Tibial nerve (tissue), 4 donors: ENCODE measurements at regions not wholly inside any gene's neighbourhood (a gene's known extent, or its start where the extent isn't known, plus 50 kb on each side); places are given as distances from the start of the nearest gene placed in this dataset.
"Not testable (repeated sequence)": the region's sequence is repeated elsewhere in the genome, so short reads cannot be mapped to it uniquely, and the experiment has no call there.

Source experiments
- DNase-seq, 2 donors: peaks; one replicate each; pipeline ENCODE4 v3.0.0-alpha.2; 2019; ENCODE audit warnings: low spot score in 2 of 2
- H3K27ac ChIP-seq, 4 donors: fragments of 200-600 bp; sonication (generic) in 3 of 4; one replicate each; pipeline ENCODE4 v1.5.1; 2017 to 2019; ENCODE audit warnings: mild to moderate bottlenecking in 1 of 4
- H3K27me3 ChIP-seq, 2 donors: fragments of 200-600 bp; sonication (generic) in 1 of 2; one replicate each; pipeline versions ENCODE4 v1.5.1 to v1.6.0; 2017 to 2019
- H3K36me3 ChIP-seq, 3 donors: fragments of 200-600 bp; sonication (generic); one replicate each; pipeline ENCODE4 v1.5.1; 2018 to 2019
- H3K4me1 ChIP-seq, 4 donors: fragments of 200-600 bp; sonication (generic) in 3 of 4; one replicate each; pipeline ENCODE4 v1.5.1; 2017 to 2019
- H3K4me3 ChIP-seq, 4 donors: fragments of 200-600 bp; sonication (generic) in 3 of 4; one replicate each; pipeline ENCODE4 v1.5.1; 2017 to 2019; ENCODE audit warnings: mild to moderate bottlenecking in 1 of 4, moderate library complexity in 1 of 4
- H3K9me3 ChIP-seq, 4 donors: fragments of 200-600 bp; sonication (generic) in 3 of 4; one replicate each; pipeline ENCODE4 v1.5.1; 2017 to 2019
- EP300 ChIP-seq, 2 donors: sonication (generic); formaldehyde crosslinking; IDR thresholded peaks; one replicate each; pipeline ENCODE4 v1.6.1; 2017; ENCODE audit warnings: antibody characterized with exemption in 2 of 2, mild to moderate bottlenecking in 1 of 2
- POLR2A ChIP-seq, 2 donors: fragments of 450-650 bp; IDR thresholded peaks; one replicate each; pipeline ENCODE4 v1.6.1; 2017; ENCODE audit warnings: antibody characterized with exemption in 2 of 2, mild to moderate bottlenecking in 2 of 2, moderate library complexity in 2 of 2
- WGBS, 2 donors: methylation state at CpG; one replicate each; pipeline ENCODE4 v1.1.5; 2018; 5-methylcytosine and 5-hydroxymethylcytosine counted together
- TF ChIP-seq, protein P1 (sequence below), 5 experiments: fragments of 200-600 bp in 3 of 5; fragments of 450-650 bp in 2 of 5; sonication (generic) in 3 of 5; IDR thresholded peaks; one replicate each; pipeline ENCODE4 v1.5.1; 2016 to 2019; ENCODE audit warnings: antibody characterized with exemption in 5 of 5, mild to moderate bottlenecking in 3 of 5, moderate library complexity in 2 of 5

DNA sequence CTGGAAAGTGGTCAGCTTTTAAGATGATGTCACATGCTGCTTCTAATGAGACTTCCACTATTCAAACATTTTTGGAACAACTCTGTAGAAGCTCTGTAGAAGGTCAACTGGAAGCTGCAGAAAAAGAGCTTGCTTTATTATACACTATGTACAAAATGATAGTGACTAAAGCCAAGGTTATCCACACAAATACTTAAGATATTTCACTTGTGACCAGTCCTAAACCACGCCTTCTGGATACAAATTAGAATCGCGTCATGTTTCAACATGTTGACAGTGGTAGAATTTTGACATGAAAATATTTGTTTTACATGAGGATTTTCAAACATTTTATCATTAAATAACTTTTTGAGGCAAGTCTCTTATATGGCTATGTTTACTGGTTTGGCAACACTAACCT, 499.6 kb upstream of the PHF14 start:
- WGBS, 2 donors: 68 to 79% methylated on average over 3 of the region's 3 CpGs
- H3K9me3 ChIP-seq: no peaks in the 10 kb centered on the region
- H3K36me3 ChIP-seq: no peaks in the 10 kb centered on the region
- H3K4me1 ChIP-seq: no peaks in the 10 kb centered on the region
- H3K27me3 ChIP-seq: no peaks in the 10 kb centered on the region
- TF ChIP-seq, protein P1, sequence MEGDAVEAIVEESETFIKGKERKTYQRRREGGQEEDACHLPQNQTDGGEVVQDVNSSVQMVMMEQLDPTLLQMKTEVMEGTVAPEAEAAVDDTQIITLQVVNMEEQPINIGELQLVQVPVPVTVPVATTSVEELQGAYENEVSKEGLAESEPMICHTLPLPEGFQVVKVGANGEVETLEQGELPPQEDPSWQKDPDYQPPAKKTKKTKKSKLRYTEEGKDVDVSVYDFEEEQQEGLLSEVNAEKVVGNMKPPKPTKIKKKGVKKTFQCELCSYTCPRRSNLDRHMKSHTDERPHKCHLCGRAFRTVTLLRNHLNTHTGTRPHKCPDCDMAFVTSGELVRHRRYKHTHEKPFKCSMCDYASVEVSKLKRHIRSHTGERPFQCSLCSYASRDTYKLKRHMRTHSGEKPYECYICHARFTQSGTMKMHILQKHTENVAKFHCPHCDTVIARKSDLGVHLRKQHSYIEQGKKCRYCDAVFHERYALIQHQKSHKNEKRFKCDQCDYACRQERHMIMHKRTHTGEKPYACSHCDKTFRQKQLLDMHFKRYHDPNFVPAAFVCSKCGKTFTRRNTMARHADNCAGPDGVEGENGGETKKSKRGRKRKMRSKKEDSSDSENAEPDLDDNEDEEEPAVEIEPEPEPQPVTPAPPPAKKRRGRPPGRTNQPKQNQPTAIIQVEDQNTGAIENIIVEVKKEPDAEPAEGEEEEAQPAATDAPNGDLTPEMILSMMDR (IDR thresholded peaks at IDR 0.05): no peak
- no peak for TF ChIP-seq EP300 (IDR thresholded peaks at IDR 0.05)
- no peak for TF ChIP-seq POLR2A (IDR thresholded peaks at IDR 0.05)
- no peak overlapping the region for H3K27ac ChIP-seq
- H3K4me3 ChIP-seq: no peak overlapping the region
- DNase-seq: no peak

DNA sequence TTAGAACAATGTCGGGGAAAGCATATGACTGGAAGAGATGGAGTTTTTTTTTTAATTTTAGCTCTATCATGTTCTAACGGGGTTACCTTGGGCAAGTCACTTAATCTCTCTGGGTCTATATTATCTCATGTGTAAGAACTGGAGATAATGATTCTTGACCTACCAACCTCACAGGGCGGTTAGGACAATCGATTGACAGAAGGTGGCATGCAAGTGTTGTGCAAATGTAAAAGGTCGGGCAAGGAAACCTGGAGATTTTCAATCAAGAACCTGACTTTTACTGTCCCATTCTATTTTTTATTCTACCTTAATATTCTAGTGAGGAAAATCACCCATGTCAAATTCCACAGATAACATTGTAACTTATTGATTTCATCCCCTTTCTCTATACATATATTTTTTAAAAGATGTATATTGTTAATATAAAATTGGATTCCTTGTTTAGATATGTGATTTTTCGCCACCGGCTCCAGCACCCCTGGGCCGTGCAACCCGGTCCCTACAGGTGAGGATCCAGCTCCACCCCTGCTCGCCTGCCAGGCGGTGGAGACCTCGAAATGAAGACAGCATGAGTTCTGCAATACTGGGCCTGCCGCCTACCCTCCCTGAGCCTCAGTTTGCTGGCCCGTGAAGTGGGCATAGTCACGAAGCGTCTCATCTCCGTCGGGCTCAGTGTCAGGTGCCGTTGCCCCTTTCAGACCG, 497.6 kb upstream of the PHF14 start:
- no peaks in the 10 kb centered on the region for H3K27me3 ChIP-seq
- no peaks in the 10 kb centered on the region for H3K36me3 ChIP-seq
- no peak overlapping the region for H3K27ac ChIP-seq
- 90 to 94% methylated on average over 20 of the region's 20 CpGs for WGBS, 2 donors
- DNase-seq: no peak
- no peak overlapping the region for H3K4me3 ChIP-seq
- H3K9me3 ChIP-seq: no peaks in the 10 kb centered on the region
- no peaks in the 10 kb centered on the region for H3K4me1 ChIP-seq
- TF ChIP-seq, protein P1 (IDR thresholded peaks at IDR 0.05): no peak
- TF ChIP-seq POLR2A (IDR thresholded peaks at IDR 0.05) (no peak), EP300 (IDR thresholded peaks at IDR 0.05) (no peak)

DNA sequence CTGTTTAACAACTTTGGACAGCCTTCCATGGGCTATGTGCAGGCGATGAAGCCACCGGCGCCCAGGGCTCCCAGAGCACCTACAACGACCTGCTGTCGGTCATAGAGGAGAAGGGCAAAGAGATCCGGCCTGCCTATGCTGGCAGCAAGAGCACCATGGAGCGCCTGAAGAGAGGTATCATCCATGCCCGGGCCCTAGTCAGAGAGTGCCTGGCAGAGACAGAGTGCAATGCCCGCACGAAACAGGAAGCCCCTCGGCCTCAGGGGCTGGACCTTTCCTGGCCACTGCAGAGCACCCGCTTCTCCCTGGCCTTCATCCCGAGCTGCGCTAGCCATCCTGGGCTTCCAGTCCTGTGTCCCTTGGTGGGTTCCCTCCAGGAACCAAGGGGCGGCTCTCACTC, 497.0 kb upstream of the PHF14 start:
- Histone ChIP-seq H3K27me3 (no peaks in the 10 kb centered on the region), H3K4me1 (no peaks in the 10 kb centered on the region), H3K27ac (no peak overlapping the region), H3K9me3 (no peaks in the 10 kb centered on the region), H3K4me3 (no peak overlapping the region), H3K36me3 (no peaks in the 10 kb centered on the region)
- TF ChIP-seq POLR2A (IDR thresholded peaks at IDR 0.05) (no peak), EP300 (IDR thresholded peaks at IDR 0.05) (no peak)
- TF ChIP-seq, protein P1 (IDR thresholded peaks at IDR 0.05): no peak
- 95% methylated on average over 10 to 15 of the region's 15 CpGs for WGBS, 2 donors
- no peak for DNase-seq

DNA sequence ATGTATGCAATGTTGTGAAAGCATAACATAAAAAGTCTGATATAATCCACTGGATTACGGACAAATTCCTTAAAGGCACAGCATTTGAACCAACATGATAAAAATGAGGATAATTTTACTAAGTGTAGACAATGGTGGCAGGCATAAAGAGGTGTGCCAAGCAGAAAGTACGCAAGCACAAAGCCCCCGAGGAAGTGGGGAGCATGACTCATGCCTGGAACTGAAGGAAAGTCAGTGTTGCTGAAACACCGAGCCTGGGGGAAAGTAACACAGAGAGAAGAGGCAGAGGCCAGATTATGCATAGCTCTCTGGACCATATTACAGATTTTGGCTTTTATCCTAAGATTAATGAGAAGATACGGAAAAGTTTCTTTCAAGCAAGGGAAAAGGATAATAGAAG, 490.0 kb upstream of the PHF14 start:
- WGBS, 2 donors: 51 to 65% methylated on average over 5 of the region's 5 CpGs
- Histone ChIP-seq H3K27me3 (no peaks in the 10 kb centered on the region), H3K27ac (no peak overlapping the region), H3K9me3 (no peaks in the 10 kb centered on the region), H3K36me3 (no peaks in the 10 kb centered on the region), H3K4me1 (no peaks in the 10 kb centered on the region), H3K4me3 (no peak overlapping the region)
- DNase-seq: no peak
- TF ChIP-seq POLR2A (IDR thresholded peaks at IDR 0.05): no peak
- no peak for TF ChIP-seq EP300 (IDR thresholded peaks at IDR 0.05)
- TF ChIP-seq, protein P1 (IDR thresholded peaks at IDR 0.05): no peak

DNA sequence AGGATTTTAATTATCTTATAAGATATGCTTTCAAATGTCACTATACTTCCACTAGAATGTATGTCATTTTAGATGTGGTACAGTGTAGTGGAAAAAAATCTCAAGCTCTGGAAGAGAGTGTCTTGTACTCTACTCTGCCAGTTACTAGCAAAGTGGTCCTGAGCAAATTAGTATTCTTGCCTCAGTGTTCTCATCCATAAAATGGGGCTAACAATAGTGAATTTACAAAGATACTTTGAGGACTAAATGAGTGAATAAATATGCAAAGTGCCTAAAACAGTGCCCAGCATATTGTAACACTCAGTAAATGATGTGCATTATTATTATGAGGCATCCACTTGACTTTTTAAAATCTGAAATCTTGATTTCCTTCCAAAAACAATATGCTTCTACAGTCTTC, 488.9 kb upstream of the PHF14 start:
- no peaks in the 10 kb centered on the region for H3K4me1 ChIP-seq

DNA sequence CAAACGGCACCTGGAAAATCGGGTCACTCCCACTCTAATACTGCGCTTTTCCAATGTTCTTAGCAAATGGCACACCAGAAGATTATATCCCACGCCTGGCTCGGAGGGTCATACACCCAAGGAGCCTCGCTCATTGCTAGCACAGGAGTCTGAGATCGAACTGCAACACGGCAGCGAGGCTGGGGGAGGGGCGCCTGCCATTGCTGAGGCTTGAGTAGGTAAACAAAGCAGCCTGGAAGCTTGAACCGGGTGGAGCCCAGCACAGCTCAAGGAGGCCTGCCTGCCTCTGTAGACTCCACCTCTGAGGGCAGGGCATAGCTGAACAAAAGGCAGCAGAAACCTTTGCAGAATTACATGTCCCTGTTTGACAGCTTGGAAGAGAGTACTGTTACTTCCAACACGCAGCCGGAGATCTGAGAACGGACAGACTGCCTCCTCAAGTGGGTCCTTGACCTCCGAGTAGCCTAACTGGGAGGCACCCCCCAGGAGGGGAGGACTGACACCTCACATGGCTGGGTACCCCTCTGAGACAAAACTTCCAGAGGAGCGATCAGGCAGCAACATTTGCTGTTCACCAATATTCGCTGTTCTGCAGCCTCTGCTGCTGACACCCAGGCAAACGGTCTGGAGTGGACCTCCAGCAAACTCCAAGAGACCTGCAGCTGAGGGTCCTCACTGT, 472.3 kb upstream of the PHF14 start:
- not testable (repeated sequence) for H3K4me3 ChIP-seq, H3K4me1 ChIP-seq, H3K27ac ChIP-seq, H3K36me3 ChIP-seq, DNase-seq, H3K27me3 ChIP-seq
- WGBS, 2 donors: 89 to 94% methylated on average over 18 of the region's 18 CpGs
- peaks cover 0 to 30% (median 0%) of the 10 kb centered on the region in 4 donors for H3K9me3 ChIP-seq

More for the DNA sequence above, 488.9 kb upstream of the PHF14 start:
- DNase-seq: no peak
- Histone ChIP-seq H3K27me3 (no peaks in the 10 kb centered on the region), H3K36me3 (no peaks in the 10 kb centered on the region), H3K4me3 (no peak overlapping the region), H3K27ac (no peak overlapping the region), H3K9me3 (no peaks in the 10 kb centered on the region)
- no peak for TF ChIP-seq POLR2A (IDR thresholded peaks at IDR 0.05)
- TF ChIP-seq, protein P1 (IDR thresholded peaks at IDR 0.05): no peak
- TF ChIP-seq EP300 (IDR thresholded peaks at IDR 0.05): no peak
